Endothelial cell of umbilical vein (primary cell): ENCODE measurements at regions not wholly inside any gene's neighbourhood (a gene's known extent, or its start where the extent isn't known, plus 50 kb on each side); places are given as distances from the start of the nearest gene placed in this dataset.

Experiments
- BruUV-seq: library from RNA; stranded (reverse); fragments of 400-500 nt; replicated peaks from 2 replicates; lab custom pipeline; 2021; lab: Mats Ljungman, UMichigan
- CTCF ChIA-PET: fragments of 300-600, 350-600 bp; sonication (Branson Sonifier 250); formaldehyde crosslinking; loops from one replicate; lab custom pipeline; 2021; ENCODE audit warnings: antibody characterized with exemption, inconsistent platforms; lab: Charles Lee
- POLR2A ChIA-PET: fragments of 300-600, 350-600 bp; sonication (Branson Sonifier 250); formaldehyde crosslinking; loops from one replicate; lab custom pipeline; 2021; ENCODE audit warnings: antibody characterized with exemption, inconsistent platforms; lab: Charles Lee
- DNase-seq: peaks from one replicate; pipeline ENCODE4 v3.0.0-alpha.2; 2011; ENCODE audit warnings: low read depth, low spot score
- FAIRE-seq: peaks from 2 replicates; lab custom pipeline; 2011; peaks lifted over from hg19 to GRCh38; lab: Jason Lieb, UNC
- H2AFZ ChIP-seq: 2 replicates; pipeline ENCODE4 v1.6.0; 2012; ENCODE audit warnings: low read depth, low read length, control low read depth, inconsistent platforms
- H3K27ac ChIP-seq: 2 replicates; pipeline ENCODE4 v1.5.1; 2011; ENCODE audit warnings: low read depth, mild to moderate bottlenecking, control low read depth, low read length, moderate library complexity; ENCODE audit not compliant: insufficient read depth
- H3K27me3 ChIP-seq, 2 experiments: 2 replicates each; pipeline versions ENCODE4 v1.6.0 to v1.6.1; 2011; ENCODE audit warnings: low read length in 2 of 2, mixed read lengths in 1 of 2; ENCODE audit not compliant: control insufficient read depth in 2 of 2, insufficient read depth in 2 of 2
- H3K36me3 ChIP-seq, 2 experiments: 2 replicates in 1 of 2; 3 replicates in 1 of 2; pipeline ENCODE4 v1.5.1; 2011; ENCODE audit warnings: low read length in 2 of 2, mild to moderate bottlenecking in 1 of 2, moderate library complexity in 1 of 2; ENCODE audit not compliant: control insufficient read depth in 2 of 2, insufficient read depth in 2 of 2; ENCODE audit errors: extremely low read depth in 1 of 2
- H3K4me1 ChIP-seq: 3 replicates; pipeline ENCODE4 v1.5.1; 2011; ENCODE audit warnings: mild to moderate bottlenecking, low read length; ENCODE audit not compliant: control insufficient read depth, insufficient read depth; ENCODE audit errors: extremely low read depth
- H3K4me2 ChIP-seq: 2 replicates; pipeline ENCODE4 v1.6.1; 2011; ENCODE audit warnings: low read length, control low read depth, mixed read lengths; ENCODE audit not compliant: insufficient read depth
- H3K4me3 ChIP-seq, 3 experiments: fragments of 200-600 bp in 1 of 3; sonication (generic), shearing (Covaris generic) in 1 of 3; replicated peaks in 1 of 3; 2 replicates each; pipeline ENCODE4 v1.5.1; 2011 to 2016; ENCODE audit warnings: control low read depth in 3 of 3, low read length in 3 of 3, mild to moderate bottlenecking in 2 of 3, inconsistent platforms in 1 of 3, low read depth in 1 of 3, moderate library complexity in 1 of 3; ENCODE audit not compliant: insufficient read depth in 1 of 3
- H3K79me2 ChIP-seq: 2 replicates; pipeline ENCODE4 v1.6.0; 2012; ENCODE audit warnings: low read length, inconsistent platforms; ENCODE audit not compliant: control insufficient read depth, insufficient read depth
- H3K9ac ChIP-seq: replicated peaks from 2 replicates; pipeline ENCODE3; 2011; ENCODE audit warnings: low read length, control low read depth; ENCODE audit not compliant: insufficient read depth; ENCODE audit errors: extremely low read depth
- H3K9me1 ChIP-seq: replicated peaks from 3 replicates; pipeline ENCODE4 v1.6.0; 2011; ENCODE audit warnings: mild to moderate bottlenecking, low read length; ENCODE audit not compliant: control insufficient read depth, insufficient read depth; ENCODE audit errors: extremely low read depth
- H3K9me3 ChIP-seq: replicated peaks from 2 replicates; pipeline ENCODE4 v1.5.1; 2012; ENCODE audit warnings: low read length, inconsistent platforms; ENCODE audit not compliant: control insufficient read depth, insufficient read depth
- H4K20me1 ChIP-seq: replicated peaks from 2 replicates; pipeline ENCODE3; 2011; ENCODE audit warnings: mild to moderate bottlenecking, low read length; ENCODE audit not compliant: control insufficient read depth, insufficient read depth; ENCODE audit errors: extremely low read depth
- EZH2 ChIP-seq: IDR thresholded peaks from 2 replicates; pipeline ENCODE4 v1.6.1; 2012; ENCODE audit warnings: borderline replicate concordance, low read depth, mild to moderate bottlenecking, moderate library complexity, low read length, inconsistent platforms; ENCODE audit not compliant: severe bottlenecking
- FOS ChIP-seq: IDR thresholded peaks from 2 replicates; pipeline ENCODE4 v1.6.1; 2011; ENCODE audit warnings: mild to moderate bottlenecking, low read length, moderate library complexity, borderline replicate concordance; ENCODE audit not compliant: insufficient read depth
- MYC ChIP-seq: IDR thresholded peaks from one replicate; pipeline ENCODE4 v1.6.1; 2011; ENCODE audit warnings: mild to moderate bottlenecking, low read depth, low read length
- POLR2A ChIP-seq: IDR thresholded peaks from 2 replicates; pipeline ENCODE4 v1.6.1; 2012; ENCODE audit warnings: low read depth, mild to moderate bottlenecking, control low read depth, low read length
- POLR2AphosphoS5 ChIP-seq: IDR thresholded peaks from 2 replicates; pipeline ENCODE4 v1.6.1; 2012; ENCODE audit warnings: low read depth, mild to moderate bottlenecking, control low read depth, low read length, moderate library complexity; ENCODE audit not compliant: insufficient read depth
- dilution Hi-C: fragments of 300-500 bp; cut with MboI; formaldehyde crosslinking; loops from one replicate; pipeline ENCODE4 v1.15.0; 2019; ENCODE audit warnings: low sequenced_read_pairs; ENCODE audit not compliant: extremely low pct_ligation_motif_present
- intact Hi-C: fragments of 100-400 bp; cut with micrococcal nuclease; formaldehyde crosslinking; loops from one replicate; pipeline ENCODE4 v1.10.0; 2022
- TF ChIP-seq, protein P1 (sequence below), 2 donors: IDR thresholded peaks; 1 replicate in 1 of 2; 2 replicates in 1 of 2; pipeline ENCODE4 v1.5.1; 2011; ENCODE audit warnings: low read length in 2 of 2, mild to moderate bottlenecking in 2 of 2, moderate library complexity in 2 of 2, control low read depth in 1 of 2, inconsistent platforms in 1 of 2, low read depth in 1 of 2; ENCODE audit not compliant: insufficient read depth in 1 of 2; ENCODE audit errors: extremely low read depth in 1 of 2

- no peaks in the 10 kb centered on the region for H3K9me3 ChIP-seq
- BruUV-seq = no TSS peak
- no peak overlapping the region for H3K4me2 ChIP-seq
- no peaks in the 10 kb centered on the region for H3K4me1 ChIP-seq
- POLR2A ChIA-PET = no interaction called here
- H3K36me3 ChIP-seq = no peaks in the 10 kb centered on the region
- FAIRE-seq (no peak), DNase-seq (no peak)
- no peak overlapping the region for H3K4me3 ChIP-seq
- no peaks in the 10 kb centered on the region for H3K27me3 ChIP-seq
- CTCF ChIA-PET = interaction anchor here (1.0 kb wide), 1 partner anchor 9 kb away, joined by 3 read pairs; no protein-coding TSS in a partner anchor
- H2AFZ ChIP-seq = no peak overlapping the region
- no peak overlapping the region for H3K27ac ChIP-seq
- no peak for TF ChIP-seq FOS
- no peaks in the 10 kb centered on the region for H4K20me1 ChIP-seq
- no peak overlapping the region for H3K9ac ChIP-seq
- no peaks in the 10 kb centered on the region for H3K9me1 ChIP-seq
- dilution Hi-C loops = no loop called here
- no peaks in the 10 kb centered on the region for H3K79me2 ChIP-seq
- intact Hi-C loops = no loop called here
Observed at GRCh38 chr1:25028587-25028906, 98.5 kb upstream of the RUNX3 start.

GRCh38 chr1:25027822-25028586 is 97.9 kb upstream of the RUNX3 start:
- Histone ChIP-seq H3K27me3 (no peaks in the 10 kb centered on the region), H3K9ac (no peak overlapping the region), H3K9me1 (no peaks in the 10 kb centered on the region), H3K79me2 (no peaks in the 10 kb centered on the region), H3K4me1 (no peaks in the 10 kb centered on the region), H3K9me3 (no peaks in the 10 kb centered on the region), H3K4me3 (no peak overlapping the region), H3K36me3 (no peaks in the 10 kb centered on the region), H3K4me2 (no peak overlapping the region), H4K20me1 (no peaks in the 10 kb centered on the region), H2AFZ (no peak overlapping the region), H3K27ac (no peak overlapping the region)
- POLR2A ChIA-PET = no interaction called here
- DNase-seq = no peak
- no TSS peak for BruUV-seq
- dilution Hi-C loops (no loop called here), intact Hi-C loops (no loop called here)
- no peak for FAIRE-seq
- CTCF ChIA-PET = interaction anchor here (1.0 to 2.5 kb wide), 2 partner anchors 9 to 10 kb away, joined by 3 to 25 read pairs; no protein-coding TSS in a partner anchor
- no peak for TF ChIP-seq FOS
- TF ChIP-seq MYC = no peak
- no peak for TF ChIP-seq POLR2A
- TF ChIP-seq, protein P1, sequence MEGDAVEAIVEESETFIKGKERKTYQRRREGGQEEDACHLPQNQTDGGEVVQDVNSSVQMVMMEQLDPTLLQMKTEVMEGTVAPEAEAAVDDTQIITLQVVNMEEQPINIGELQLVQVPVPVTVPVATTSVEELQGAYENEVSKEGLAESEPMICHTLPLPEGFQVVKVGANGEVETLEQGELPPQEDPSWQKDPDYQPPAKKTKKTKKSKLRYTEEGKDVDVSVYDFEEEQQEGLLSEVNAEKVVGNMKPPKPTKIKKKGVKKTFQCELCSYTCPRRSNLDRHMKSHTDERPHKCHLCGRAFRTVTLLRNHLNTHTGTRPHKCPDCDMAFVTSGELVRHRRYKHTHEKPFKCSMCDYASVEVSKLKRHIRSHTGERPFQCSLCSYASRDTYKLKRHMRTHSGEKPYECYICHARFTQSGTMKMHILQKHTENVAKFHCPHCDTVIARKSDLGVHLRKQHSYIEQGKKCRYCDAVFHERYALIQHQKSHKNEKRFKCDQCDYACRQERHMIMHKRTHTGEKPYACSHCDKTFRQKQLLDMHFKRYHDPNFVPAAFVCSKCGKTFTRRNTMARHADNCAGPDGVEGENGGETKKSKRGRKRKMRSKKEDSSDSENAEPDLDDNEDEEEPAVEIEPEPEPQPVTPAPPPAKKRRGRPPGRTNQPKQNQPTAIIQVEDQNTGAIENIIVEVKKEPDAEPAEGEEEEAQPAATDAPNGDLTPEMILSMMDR (IDR thresholded peaks at IDR 0.05; ENCODE audit: extremely low read depth in 1 of 2, insufficient read depth in 1 of 2, low read depth in 1 of 2, low read length in 2 of 2) = no peak
- TF ChIP-seq EZH2 = no peak
- no peak for TF ChIP-seq POLR2AphosphoS5
